HFFc6 (cell line): ENCODE measurements at regions not wholly inside any gene's neighbourhood (a gene's known extent, or its start where the extent isn't known, plus 50 kb on each side); places are given as distances from the start of the nearest gene placed in this dataset.
"Not testable (repeated sequence)": the region's sequence is repeated elsewhere in the genome, so short reads cannot be mapped to it uniquely, and the experiment has no call there.

ENCODE experiments used
- DNase-seq: peaks from one replicate; pipeline ENCODE4 v3.0.0-alpha.2; 2018
- H3K27ac Mint-ChIP-seq: 2 replicates; pipeline ENCODE4 v1.8.0; 2020; ENCODE audit warnings: mild to moderate bottlenecking, mixed read lengths
- H3K27me3 Mint-ChIP-seq: 2 replicates; pipeline ENCODE4 v1.8.0; 2021; ENCODE audit warnings: mild to moderate bottlenecking, moderate library complexity, mixed read lengths; ENCODE audit not compliant: insufficient read depth
- H3K36me3 Mint-ChIP-seq: 2 replicates; pipeline ENCODE4 v1.8.0; 2021; ENCODE audit warnings: low read depth, mixed read lengths
- H3K4me1 Mint-ChIP-seq: 2 replicates; pipeline ENCODE4 v1.8.0; 2020; ENCODE audit warnings: low read depth, mixed read lengths
- H3K4me3 Mint-ChIP-seq: 2 replicates; pipeline ENCODE4 v1.8.0; 2020; ENCODE audit warnings: mild to moderate bottlenecking, moderate library complexity, mixed read lengths
- H3K9me3 Mint-ChIP-seq: 2 replicates; pipeline ENCODE4 v1.8.0; 2020; ENCODE audit warnings: mild to moderate bottlenecking, mixed read lengths
- CTCF ChIP-seq: fragments of 200-600 bp; sonication (generic); IDR thresholded peaks from 2 replicates; pipeline ENCODE4 v1.5.0; 2021; ENCODE audit warnings: antibody characterized with exemption, mild to moderate bottlenecking

- H3K27me3 Mint-ChIP-seq, H3K4me1 Mint-ChIP-seq, DNase-seq, H3K36me3 Mint-ChIP-seq, H3K4me3 Mint-ChIP-seq, H3K9me3 Mint-ChIP-seq, H3K27ac Mint-ChIP-seq: not testable (repeated sequence)
Measured at GRCh38 chr10:87300163-87300562, 57.4 kb upstream of the NUTM2D start.

GRCh38 chr10:87301466-87302115 is 56.0 kb upstream of the NUTM2D start:
- not testable (repeated sequence) for H3K36me3 Mint-ChIP-seq, H3K9me3 Mint-ChIP-seq, H3K27ac Mint-ChIP-seq, H3K27me3 Mint-ChIP-seq, H3K4me1 Mint-ChIP-seq, H3K4me3 Mint-ChIP-seq
- DNase-seq: peak; percentile 13
- TF ChIP-seq CTCF: peak; percentile 61

- H3K9me3 Mint-ChIP-seq, H3K36me3 Mint-ChIP-seq, H3K4me3 Mint-ChIP-seq, H3K27ac Mint-ChIP-seq, H3K27me3 Mint-ChIP-seq, DNase-seq, H3K4me1 Mint-ChIP-seq: not testable (repeated sequence)
Measured at GRCh38 chr10:87302132-87302531, 55.4 kb upstream of the NUTM2D start.

GRCh38 chr10:87303707-87304106 is 53.8 kb upstream of the NUTM2D start:
- H3K36me3 Mint-ChIP-seq, H3K4me3 Mint-ChIP-seq, DNase-seq, H3K27ac Mint-ChIP-seq, H3K27me3 Mint-ChIP-seq, H3K9me3 Mint-ChIP-seq, H3K4me1 Mint-ChIP-seq: not testable (repeated sequence)

GRCh38 chr10:87306681-87307080 is 50.9 kb upstream of the NUTM2D start:
- not testable (repeated sequence) for H3K27ac Mint-ChIP-seq, H3K27me3 Mint-ChIP-seq, H3K4me3 Mint-ChIP-seq, H3K36me3 Mint-ChIP-seq, H3K9me3 Mint-ChIP-seq, H3K4me1 Mint-ChIP-seq, DNase-seq
